Skeletal muscle satellite cell (primary cell): ENCODE measurements at regions not wholly inside any gene's neighbourhood (a gene's known extent, or its start where the extent isn't known, plus 50 kb on each side); places are given as distances from the start of the nearest gene placed in this dataset.

Source experiments
- H3K27me3 ChIP-seq: 2 replicates; pipeline ENCODE4 v1.7.0; 2013; ENCODE audit warnings: low read length; ENCODE audit not compliant: control insufficient read depth, insufficient read depth
- H3K36me3 ChIP-seq: 2 replicates; pipeline ENCODE4 v1.7.0; 2013; ENCODE audit warnings: mild to moderate bottlenecking, control low read depth, low read length; ENCODE audit not compliant: insufficient read depth
- H3K4me1 ChIP-seq: 2 replicates; pipeline ENCODE4 v1.7.0; 2013; ENCODE audit warnings: low read length; ENCODE audit not compliant: control insufficient read depth, insufficient read depth
- H3K4me2 ChIP-seq: 2 replicates; pipeline ENCODE4 v1.7.0; 2013; ENCODE audit warnings: mild to moderate bottlenecking, low read length
- H3K4me3 ChIP-seq: 2 replicates; pipeline ENCODE4 v1.7.0; 2013; ENCODE audit warnings: low read length
- H3K9ac ChIP-seq: 2 replicates; pipeline ENCODE4 v1.7.0; 2013; ENCODE audit warnings: mild to moderate bottlenecking, low read depth, low read length, moderate library complexity
- H3K9me3 ChIP-seq: replicated peaks from 2 replicates; pipeline ENCODE4 v1.7.0; 2013; ENCODE audit warnings: mild to moderate bottlenecking, control low read depth, low read length

- Histone ChIP-seq H3K9ac (no peak overlapping the region), H3K27me3 (no peaks in the 10 kb centered on the region), H3K4me2 (no peak overlapping the region), H3K4me1 (peaks cover 52% of the 10 kb centered on the region), H3K36me3 (no peaks in the 10 kb centered on the region), H3K4me3 (no peak overlapping the region), H3K9me3 (no peaks in the 10 kb centered on the region)
Observed at GRCh38 chr13:44232774-44233173, 140.8 kb upstream of the SERP2 start.

- peaks cover 57% of the 10 kb centered on the region for H3K4me1 ChIP-seq
- H3K4me3 ChIP-seq = no peak overlapping the region
- no peak overlapping the region for H3K4me2 ChIP-seq
- H3K9ac ChIP-seq = no peak overlapping the region
- H3K36me3 ChIP-seq = no peaks in the 10 kb centered on the region
- no peaks in the 10 kb centered on the region for H3K9me3 ChIP-seq
- no peaks in the 10 kb centered on the region for H3K27me3 ChIP-seq
Observed at GRCh38 chr13:44234566-44234965, 139.1 kb upstream of the SERP2 start.

GRCh38 chr13:44236370-44236769, 137.3 kb upstream of the SERP2 start:
- Histone ChIP-seq H3K4me3 (no peak overlapping the region), H3K27me3 (no peaks in the 10 kb centered on the region), H3K4me1 (peaks cover 50% of the 10 kb centered on the region), H3K36me3 (no peaks in the 10 kb centered on the region), H3K9me3 (no peaks in the 10 kb centered on the region), H3K9ac (peak overlapping the region; percentile 44), H3K4me2 (peak overlapping the region; percentile 62)

GRCh38 chr13:44236801-44237207, 136.8 kb upstream of the SERP2 start:
- Histone ChIP-seq H3K9ac (peak overlapping the region; percentile 44), H3K27me3 (no peaks in the 10 kb centered on the region), H3K36me3 (no peaks in the 10 kb centered on the region), H3K4me3 (no peak overlapping the region), H3K4me2 (peak overlapping the region; percentile 62), H3K4me1 (peaks cover 46% of the 10 kb centered on the region), H3K9me3 (no peaks in the 10 kb centered on the region)

GRCh38 chr13:44237276-44237767, 136.3 kb upstream of the SERP2 start:
- Histone ChIP-seq H3K9me3 (no peaks in the 10 kb centered on the region), H3K4me3 (no peak overlapping the region), H3K27me3 (no peaks in the 10 kb centered on the region), H3K36me3 (no peaks in the 10 kb centered on the region), H3K4me1 (peaks cover 43% of the 10 kb centered on the region), H3K9ac (peak overlapping the region; percentile 54), H3K4me2 (peak overlapping the region; percentile 62)

GRCh38 chr13:44237881-44238421, 135.7 kb upstream of the SERP2 start:
- Histone ChIP-seq H3K36me3 (no peaks in the 10 kb centered on the region), H3K4me1 (peaks cover 41% of the 10 kb centered on the region), H3K9me3 (no peaks in the 10 kb centered on the region), H3K27me3 (no peaks in the 10 kb centered on the region), H3K4me3 (no peak overlapping the region), H3K4me2 (no peak overlapping the region), H3K9ac (peak overlapping the region; percentile 54)

- Histone ChIP-seq H3K4me1 (peaks cover 47% of the 10 kb centered on the region), H3K4me3 (no peak overlapping the region), H3K9me3 (no peaks in the 10 kb centered on the region), H3K9ac (no peak overlapping the region), H3K36me3 (no peaks in the 10 kb centered on the region), H3K27me3 (no peaks in the 10 kb centered on the region), H3K4me2 (no peak overlapping the region)
Observed at GRCh38 chr13:44240611-44241145, 132.9 kb upstream of the SERP2 start.

- Histone ChIP-seq H3K9me3 (no peaks in the 10 kb centered on the region), H3K4me3 (no peak overlapping the region), H3K4me2 (no peak overlapping the region), H3K36me3 (no peaks in the 10 kb centered on the region), H3K4me1 (peaks cover 37% of the 10 kb centered on the region), H3K27me3 (no peaks in the 10 kb centered on the region), H3K9ac (no peak overlapping the region)
Observed at GRCh38 chr13:44241638-44242037, 132.0 kb upstream of the SERP2 start.

GRCh38 chr13:44242766-44243165, 130.9 kb upstream of the SERP2 start:
- no peak overlapping the region for H3K4me2 ChIP-seq
- no peak overlapping the region for H3K4me3 ChIP-seq
- no peaks in the 10 kb centered on the region for H3K27me3 ChIP-seq
- no peaks in the 10 kb centered on the region for H3K36me3 ChIP-seq
- no peaks in the 10 kb centered on the region for H3K9me3 ChIP-seq
- no peak overlapping the region for H3K9ac ChIP-seq
- H3K4me1 ChIP-seq = peaks cover 26% of the 10 kb centered on the region

GRCh38 chr13:44243198-44243857, 130.3 kb upstream of the SERP2 start:
- Histone ChIP-seq H3K4me2 (no peak overlapping the region), H3K4me1 (peaks cover 21% of the 10 kb centered on the region), H3K9ac (no peak overlapping the region), H3K9me3 (no peaks in the 10 kb centered on the region), H3K27me3 (no peaks in the 10 kb centered on the region), H3K36me3 (no peaks in the 10 kb centered on the region), H3K4me3 (no peak overlapping the region)

- Histone ChIP-seq H3K9me3 (no peaks in the 10 kb centered on the region), H3K4me3 (no peak overlapping the region), H3K4me2 (no peak overlapping the region), H3K4me1 (peaks cover 21% of the 10 kb centered on the region), H3K27me3 (no peaks in the 10 kb centered on the region), H3K9ac (no peak overlapping the region), H3K36me3 (no peaks in the 10 kb centered on the region)
Observed at GRCh38 chr13:44244288-44244687, 129.3 kb upstream of the SERP2 start.

GRCh38 chr13:44249431-44249836, 124.2 kb upstream of the SERP2 start:
- H3K9ac ChIP-seq = peak overlapping the region; percentile 44
- no peaks in the 10 kb centered on the region for H3K27me3 ChIP-seq
- H3K36me3 ChIP-seq = no peaks in the 10 kb centered on the region
- H3K4me1 ChIP-seq = peaks cover 12% of the 10 kb centered on the region
- no peak overlapping the region for H3K4me2 ChIP-seq
- H3K4me3 ChIP-seq = no peak overlapping the region
- H3K9me3 ChIP-seq = no peaks in the 10 kb centered on the region
